HCT116 (cell line): ENCODE measurements at regions not wholly inside any gene's neighbourhood (a gene's known extent, or its start where the extent isn't known, plus 50 kb on each side); places are given as distances from the start of the nearest gene placed in this dataset.

ENCODE experiments used
- ATAC-seq: fragments of 200-7000 bp; cut with Tn5 transposase; 2 replicates; pipeline ENCODE4 v1.9.1; 2020; ENCODE audit warnings: mild to moderate bottlenecking, moderate library complexity
- BruUV-seq: library from RNA; stranded (reverse); fragments of 400-500 nt; replicated peaks from 2 replicates; lab custom pipeline; 2021; lab: Mats Ljungman, UMichigan
- CTCF ChIA-PET: fragments of 300-600 bp; sonication (Branson Sonifier 250); formaldehyde crosslinking; loops from one replicate; lab custom pipeline; 2021; ENCODE audit warnings: antibody characterized with exemption; lab: Charles Lee
- POLR2A ChIA-PET: fragments of 300-600, 350-600 bp; sonication (Branson Sonifier 250); formaldehyde crosslinking; loops from one replicate; lab custom pipeline; 2021; ENCODE audit warnings: antibody characterized with exemption; lab: Charles Lee
- RAD21 ChIA-PET, 2 experiments: fragments of 300-600 bp; sonication (Branson Sonifier 250); formaldehyde crosslinking; loops; one replicate each; lab custom pipeline; 2023; ENCODE audit warnings: low total read pairs in 2 of 2; ENCODE audit not compliant: uncharacterized antibody in 2 of 2, unreplicated experiment in 2 of 2, low non-redundant PET in 1 of 2; lab: Charles Lee
- DNase-seq: peaks from one replicate; pipeline ENCODE4 v3.0.0-alpha.2; 2010; ENCODE audit warnings: low read depth, low spot score
- H2AFZ ChIP-seq: fragments of 200-600 bp; shearing (Covaris generic), sonication (generic); 2 replicates; pipeline ENCODE4 v1.6.1; 2017; ENCODE audit warnings: low read depth, mixed run types, mixed read lengths, antibody characterized with exemption, low read length; ENCODE audit not compliant: poor library complexity, severe bottlenecking
- H3K27ac ChIP-seq: 2 replicates; pipeline ENCODE4 v1.5.1; 2012; ENCODE audit warnings: low read depth, low read length
- H3K27me3 ChIP-seq: fragments of 200-600 bp; sonication (generic); 2 replicates; pipeline ENCODE4 v1.6.1; 2016; ENCODE audit warnings: mixed run types, low read length, mixed read lengths; ENCODE audit not compliant: insufficient read depth
- H3K36me3 ChIP-seq, 2 experiments: fragments of 200-500 bp in 1 of 2; fragments of 200-600 bp in 1 of 2; sonication (Bioruptor generic) in 1 of 2; sonication (generic) in 1 of 2; 2 replicates each; pipeline versions ENCODE4 v1.5.1 to v1.6.1; 2014 to 2016; ENCODE audit warnings: low read length in 2 of 2, inconsistent platforms in 1 of 2, mixed read lengths in 1 of 2, mixed run types in 1 of 2; ENCODE audit not compliant: insufficient read depth in 2 of 2, control insufficient read depth in 1 of 2
- H3K4me1 ChIP-seq, 2 experiments: fragments of 200-600 bp in 1 of 2; sonication (generic) in 1 of 2; 2 replicates each; pipeline versions ENCODE4 v1.5.1 to v1.6.1; 2012 to 2017; ENCODE audit warnings: low read length in 2 of 2, inconsistent platforms in 1 of 2, mild to moderate bottlenecking in 1 of 2, mixed read lengths in 1 of 2, mixed run types in 1 of 2, moderate library complexity in 1 of 2; ENCODE audit not compliant: insufficient read depth in 2 of 2, control insufficient read depth in 1 of 2
- H3K4me2 ChIP-seq: fragments of 200-600 bp; sonication (generic); 2 replicates; pipeline ENCODE4 v1.6.1; 2017; ENCODE audit warnings: mixed run types, low read length, mixed read lengths
- H3K4me3 ChIP-seq, 2 experiments: fragments of 200-600 bp in 1 of 2; sonication (generic) in 1 of 2; replicated peaks in 1 of 2; 2 replicates each; pipeline ENCODE4 v1.5.1; 2011 to 2016; ENCODE audit warnings: low read length in 2 of 2, control low read depth in 1 of 2, low read depth in 1 of 2, mild to moderate bottlenecking in 1 of 2, mixed read lengths in 1 of 2, mixed run types in 1 of 2
- H3K79me2 ChIP-seq: fragments of 200-600 bp; sonication (generic); 2 replicates; pipeline ENCODE4 v1.6.1; 2017; ENCODE audit warnings: mild to moderate bottlenecking, mixed run types, low read length, moderate library complexity, mixed read lengths; ENCODE audit not compliant: insufficient read depth
- H3K9ac ChIP-seq: fragments of 200-600 bp; sonication (generic); 2 replicates; pipeline ENCODE4 v1.6.1; 2016; ENCODE audit warnings: low read length, mixed read lengths
- H3K9me2 ChIP-seq: fragments of 200-600 bp; sonication (generic), shearing (Covaris generic); 2 replicates; pipeline ENCODE4 v1.6.1; 2017; ENCODE audit warnings: mixed run types, mild to moderate bottlenecking, moderate library complexity; ENCODE audit not compliant: insufficient read depth
- H3K9me3 ChIP-seq, 2 experiments: fragments of 200-500 bp in 1 of 2; fragments of 200-600 bp in 1 of 2; sonication (Bioruptor generic) in 1 of 2; sonication (generic) in 1 of 2; 2 replicates each; pipeline ENCODE4 v1.6.1; 2014 to 2017; ENCODE audit warnings: low read length in 2 of 2, mixed read lengths in 2 of 2, inconsistent platforms in 1 of 2, low read depth in 1 of 2, mild to moderate bottlenecking in 1 of 2, mixed run types in 1 of 2, moderate library complexity in 1 of 2; ENCODE audit not compliant: control insufficient read depth in 1 of 2, insufficient read depth in 1 of 2
- H4K20me1 ChIP-seq: fragments of 200-600 bp; sonication (generic), shearing (Covaris generic); 2 replicates; pipeline ENCODE4 v1.6.1; 2017; ENCODE audit warnings: mixed run types, mild to moderate bottlenecking, moderate library complexity; ENCODE audit not compliant: insufficient read depth
- CTCF ChIP-seq, 3 experiments: fragments of 200-600 bp in 1 of 3; sonication (generic) in 1 of 3; IDR thresholded peaks in 2 of 3; conservative IDR thresholded peaks in 1 of 3; 2 replicates each; pipeline ENCODE4 v1.5.1; 2012 to 2017; ENCODE audit warnings: low read depth in 2 of 3, low read length in 2 of 3, antibody characterized with exemption in 1 of 3, borderline replicate concordance in 1 of 3, control low read depth in 1 of 3, mild to moderate bottlenecking in 1 of 3, mixed read lengths in 1 of 3, mixed run types in 1 of 3, moderate library complexity in 1 of 3; ENCODE audit not compliant: insufficient read depth in 1 of 3
- SIN3A ChIP-seq: IDR thresholded peaks from 2 replicates; pipeline ENCODE4 v1.6.1; 2012; ENCODE audit warnings: low read depth
- SP1 ChIP-seq: IDR thresholded peaks from 2 replicates; pipeline ENCODE4 v1.6.1; 2012; ENCODE audit warnings: low read depth
- SRF ChIP-seq: IDR thresholded peaks from 2 replicates; pipeline ENCODE4 v1.6.1; 2012; ENCODE audit warnings: low read depth
- TCF7L2 ChIP-seq: IDR thresholded peaks from 2 replicates; pipeline ENCODE4 v1.7.0; 2011; ENCODE audit warnings: borderline replicate concordance, inconsistent platforms; ENCODE audit not compliant: insufficient read depth, insufficient read length; ENCODE audit errors: extremely low read depth
- intact Hi-C: fragments of 100-400 bp; cut with micrococcal nuclease; formaldehyde crosslinking; loops from 2 replicates; pipeline ENCODE4 v1.10.0; 2022

- Histone ChIP-seq H3K4me2 (no peak overlapping the region), H3K9me2 (no peaks in the 10 kb centered on the region), H3K27ac (no peak overlapping the region), H3K36me3 (no peaks in the 10 kb centered on the region), H4K20me1 (no peaks in the 10 kb centered on the region), H3K9me3 (no peaks in the 10 kb centered on the region), H3K4me1 (peaks cover 13 to 16% of the 10 kb centered on the region in 2 experiments), H3K79me2 (no peaks in the 10 kb centered on the region), H3K4me3 (no peak overlapping the region)
- DNase-seq: no peak
- intact Hi-C loops: no loop called here
- no peak for ATAC-seq
- POLR2A ChIA-PET: no interaction called here
- TF ChIP-seq CTCF (IDR thresholded peaks at IDR 0.05 in 2 of 3, conservative IDR thresholded peaks at IDR 0.05 in 1 of 3; ENCODE audit: borderline replicate concordance in 1 of 3, insufficient read depth in 1 of 3, low read depth in 2 of 3, low read length in 2 of 3) (no peak), TCF7L2 (no peak), SIN3A (no peak), SRF (no peak), SP1 (no peak)
- TF ChIP-seq, all 23 proteins: peak for 0
- H3K27me3 ChIP-seq: no peaks in the 10 kb centered on the region
- no peak overlapping the region for H3K9ac ChIP-seq
- CTCF ChIA-PET: no interaction called here
- H2AFZ ChIP-seq: no peak overlapping the region
- BruUV-seq: no TSS peak
- RAD21 ChIA-PET: no interaction called here
Observed at GRCh38 chr1:116313776-116314175, 59.3 kb upstream of the ATP1A1 start.

DNA sequence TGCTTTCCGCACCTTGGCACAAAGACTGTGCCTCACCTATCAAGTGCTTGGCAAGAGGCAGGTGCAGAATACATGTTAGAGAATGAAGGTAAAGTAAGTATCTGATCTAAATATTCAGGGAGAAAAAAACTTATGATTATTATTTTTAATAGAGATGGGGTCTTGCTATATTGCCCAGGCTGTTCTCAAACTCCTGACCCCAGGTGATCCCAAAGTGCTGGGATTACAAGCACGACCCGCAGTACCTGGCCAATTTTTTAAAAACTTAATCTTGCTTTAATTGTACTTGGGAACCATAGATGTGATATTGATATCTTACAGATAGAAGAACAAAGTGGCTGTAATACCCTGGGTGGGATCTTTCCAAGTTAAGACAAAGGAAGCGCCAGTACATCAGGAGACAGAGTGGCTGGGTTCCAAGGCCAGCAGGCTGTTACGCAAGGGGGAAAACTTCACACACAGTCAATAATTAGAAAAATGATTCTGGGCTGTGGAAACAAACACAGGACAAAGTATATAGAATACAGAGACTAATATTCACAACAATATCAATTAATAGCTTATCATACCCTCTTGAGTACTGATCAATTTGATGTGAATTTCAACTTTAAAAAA is 58.6 kb upstream of the ATP1A1 start:
- intact Hi-C loops: no loop called here
- H3K79me2 ChIP-seq: no peaks in the 10 kb centered on the region
- H3K9me3 ChIP-seq: no peaks in the 10 kb centered on the region
- no peak overlapping the region for H3K27ac ChIP-seq
- H3K4me1 ChIP-seq: peaks cover 13 to 16% of the 10 kb centered on the region in 2 experiments
- H2AFZ ChIP-seq: no peak overlapping the region
- TF ChIP-seq SIN3A: no peak
- no peaks in the 10 kb centered on the region for H3K36me3 ChIP-seq
- ATAC-seq (no peak), DNase-seq (no peak)
- H3K4me3 ChIP-seq: no peak overlapping the region
- ChIA-PET CTCF (no interaction called here), POLR2A (no interaction called here), RAD21 (no interaction called here)
- no peak overlapping the region for H3K9ac ChIP-seq
- H3K27me3 ChIP-seq: no peaks in the 10 kb centered on the region
- no peaks in the 10 kb centered on the region for H4K20me1 ChIP-seq
- no peak overlapping the region for H3K4me2 ChIP-seq
- H3K9me2 ChIP-seq: no peaks in the 10 kb centered on the region
- no TSS peak for BruUV-seq
